HepG2 (cell line): ENCODE measurements at regions not wholly inside any gene's neighbourhood (a gene's known extent, or its start where the extent isn't known, plus 50 kb on each side); places are given as distances from the start of the nearest gene placed in this dataset.

ENCODE experiments used
- CTCF ChIP-seq: sonication (generic); formaldehyde crosslinking; IDR thresholded peaks from 2 replicates; pipeline ENCODE4 v1.5.0; 2020; ENCODE audit warnings: mild to moderate bottlenecking, missing genetic modification reagents, moderate library complexity
- DMAP1 ChIP-seq: IDR thresholded peaks from 2 replicates; pipeline ENCODE4 v1.6.1; 2016
- ELF3 ChIP-seq: IDR thresholded peaks from 2 replicates; pipeline ENCODE4 v1.6.1; 2016; ENCODE audit warnings: missing genetic modification reagents, missing compliant biosample characterization
- EP300 ChIP-seq, 3 experiments: sonication (generic) in 1 of 3; formaldehyde crosslinking in 1 of 3; IDR thresholded peaks; 2 replicates each; pipeline versions ENCODE4 v1.5.1 to v1.6.1; 2011 to 2020; ENCODE audit warnings: low read depth in 2 of 3, low read length in 2 of 3, borderline replicate concordance in 1 of 3, improper control_type of control experiment in 1 of 3, mild to moderate bottlenecking in 1 of 3, missing genetic modification reagents in 1 of 3, moderate library complexity in 1 of 3
- POLR2AphosphoS5 ChIP-seq: IDR thresholded peaks from 2 replicates; pipeline ENCODE4 v1.6.1; 2012; ENCODE audit warnings: low read depth, low read length
- SIN3A ChIP-seq: IDR thresholded peaks from 2 replicates; pipeline ENCODE4 v1.6.1; 2011; ENCODE audit warnings: low read depth, mild to moderate bottlenecking, control low read depth, low read length, borderline replicate concordance
- ZNF407 ChIP-seq: sonication (generic); formaldehyde crosslinking; IDR thresholded peaks from one replicate; pipeline ENCODE4 v1.5.1; 2020; ENCODE audit warnings: mild to moderate bottlenecking, missing genetic modification reagents; ENCODE audit errors: not compliant biosample characterization

- no peak for TF ChIP-seq EP300 (IDR thresholded peaks at IDR 0.05; ENCODE audit: low read depth in 2 of 2, low read length in 2 of 2)
- TF ChIP-seq EP300 (CRISPR knock-in tag; IDR thresholded peaks at IDR 0.05; ENCODE audit: borderline replicate concordance): no peak
- no peak for TF ChIP-seq ELF3
- no peak for TF ChIP-seq ZNF407
- TF ChIP-seq DMAP1 (CRISPR knock-in tag): no peak
- TF ChIP-seq CTCF (CRISPR knock-in tag): no peak
- TF ChIP-seq SIN3A: no peak
- no peak for TF ChIP-seq POLR2AphosphoS5
Measured at GRCh38 chr20:60782959-60783625, 469.0 kb upstream of the CDH4 start.
